H1 (cell line): ENCODE measurements at regions not wholly inside any gene's neighbourhood (a gene's known extent, or its start where the extent isn't known, plus 50 kb on each side); places are given as distances from the start of the nearest gene placed in this dataset.

ENCODE experiments used
- CTCF ChIA-PET: fragments of 300-600 bp; sonication (Branson Sonifier 250); formaldehyde crosslinking; loops from one replicate; lab custom pipeline; 2021; ENCODE audit not compliant: partially characterized antibody; lab: Charles Lee
- POLR2A ChIA-PET: fragments of 300-600 bp; sonication (Branson Sonifier 250); formaldehyde crosslinking; loops from one replicate; lab custom pipeline; 2021; ENCODE audit warnings: inconsistent platforms; ENCODE audit not compliant: partially characterized antibody; lab: Charles Lee
- DNase-seq, 2 experiments: peaks; one replicate each; pipeline versions ENCODE4 v3.0.0 to v3.0.0-alpha.2; 2010 to 2022; ENCODE audit warnings: low spot score in 2 of 2, low read depth in 1 of 2, mixed read lengths in 1 of 2
- FAIRE-seq: peaks from 2 replicates; lab custom pipeline; 2011; peaks lifted over from hg19 to GRCh38; lab: Jason Lieb, UNC
- H2AFZ ChIP-seq: 2 replicates; pipeline ENCODE4 v1.8.1; 2012; ENCODE audit warnings: low read length, inconsistent platforms
- H2AK5ac ChIP-seq: 2 replicates; pipeline ENCODE4 v1.6.1; 2013; ENCODE audit warnings: low read depth, low read length
- H2BK120ac ChIP-seq: replicated peaks from 2 replicates; pipeline ENCODE3; 2013; ENCODE audit warnings: low read depth, low read length, inconsistent platforms
- H2BK12ac ChIP-seq: 2 replicates; pipeline ENCODE4 v1.6.1; 2013; ENCODE audit warnings: low read depth, low read length
- H2BK15ac ChIP-seq: 2 replicates; pipeline ENCODE4 v1.6.1; 2013; ENCODE audit warnings: low read length
- H2BK20ac ChIP-seq: 2 replicates; pipeline ENCODE4 v1.6.1; 2013; ENCODE audit warnings: low read length
- H2BK5ac ChIP-seq: 2 replicates; pipeline ENCODE4 v1.6.1; 2013; ENCODE audit warnings: low read depth, low read length
- H3K14ac ChIP-seq: 2 replicates; pipeline ENCODE4 v1.6.1; 2013; ENCODE audit warnings: inconsistent platforms; ENCODE audit not compliant: insufficient read length
- H3K18ac ChIP-seq: 2 replicates; pipeline ENCODE4 v1.6.1; 2013; ENCODE audit warnings: low read length; ENCODE audit errors: extremely low read depth
- H3K23ac ChIP-seq: 2 replicates; pipeline ENCODE4 v1.6.1; 2013; ENCODE audit warnings: inconsistent platforms; ENCODE audit not compliant: insufficient read length
- H3K23me2 ChIP-seq: 2 replicates; pipeline ENCODE4 v1.6.1; 2013; ENCODE audit warnings: low read depth, low read length
- H3K27ac ChIP-seq: 2 replicates; pipeline ENCODE4 v1.6.1; 2011; ENCODE audit warnings: low read depth, low read length, inconsistent platforms
- H3K27me3 ChIP-seq, 4 experiments: replicated peaks in 1 of 4; 1 replicate in 1 of 4; 2 replicates in 3 of 4; pipeline versions ENCODE4 v1.6.1 to v1.8.1; 2011 to 2013; ENCODE audit warnings: low read length in 3 of 4, mild to moderate bottlenecking in 3 of 4, inconsistent platforms in 2 of 4, mixed read lengths in 2 of 4, moderate library complexity in 1 of 4; ENCODE audit not compliant: control insufficient read depth in 3 of 4, insufficient read depth in 3 of 4; ENCODE audit errors: extremely low read depth in 1 of 4
- H3K36me3 ChIP-seq, 4 experiments: 2 replicates each; pipeline versions ENCODE4 v1.6.1 to v1.8.1; 2011 to 2013; ENCODE audit warnings: mild to moderate bottlenecking in 4 of 4, low read length in 3 of 4, moderate library complexity in 2 of 4, control low read depth in 1 of 4, inconsistent platforms in 1 of 4; ENCODE audit not compliant: insufficient read depth in 4 of 4, control insufficient read depth in 2 of 4
- H3K4ac ChIP-seq: replicated peaks from 2 replicates; pipeline ENCODE3; 2013; ENCODE audit warnings: low read length, low read depth, mixed read lengths, inconsistent platforms; ENCODE audit not compliant: insufficient read length
- H3K4me1 ChIP-seq, 4 experiments: replicated peaks in 1 of 4; 1 replicate in 1 of 4; 2 replicates in 3 of 4; pipeline versions ENCODE4 v1.6.1 to v1.8.1; 2011 to 2013; ENCODE audit warnings: low read length in 3 of 4, inconsistent platforms in 2 of 4, mixed read lengths in 1 of 4; ENCODE audit not compliant: insufficient read depth in 4 of 4, control insufficient read depth in 3 of 4
- H3K4me2 ChIP-seq, 2 experiments: 2 replicates each; pipeline versions ENCODE4 v1.6.1 to v1.8.1; 2011 to 2013; ENCODE audit warnings: low read depth in 2 of 2, low read length in 2 of 2, control low read depth in 1 of 2, inconsistent platforms in 1 of 2, mild to moderate bottlenecking in 1 of 2; ENCODE audit not compliant: insufficient read depth in 1 of 2
- H3K4me3 ChIP-seq, 4 experiments: fragments of 200-600, 300-600 bp in 1 of 4; sonication (generic), shearing (Covaris generic), sonication (Bioruptor Twin) in 1 of 4; 2 replicates each; pipeline versions ENCODE4 v1.5.1 to v1.8.1; 2011 to 2016; ENCODE audit warnings: low read length in 4 of 4, low read depth in 3 of 4, control low read depth in 2 of 4, inconsistent platforms in 2 of 4, mild to moderate bottlenecking in 2 of 4, mixed read lengths in 1 of 4, moderate library complexity in 1 of 4; ENCODE audit not compliant: insufficient read depth in 2 of 4; ENCODE audit errors: extremely low read depth in 1 of 4
- H3K56ac ChIP-seq: replicated peaks from 2 replicates; pipeline ENCODE3; 2013; ENCODE audit warnings: low read depth, mild to moderate bottlenecking, mixed read lengths, low read length, inconsistent platforms; ENCODE audit not compliant: insufficient read length
- H3K79me1 ChIP-seq: 2 replicates; pipeline ENCODE4 v1.6.1; 2013; ENCODE audit warnings: low read depth, low read length, control low read depth
- H3K79me2 ChIP-seq, 2 experiments: 2 replicates each; pipeline versions ENCODE4 v1.6.1 to v1.8.1; 2012 to 2013; ENCODE audit warnings: low read length in 2 of 2, mild to moderate bottlenecking in 2 of 2, inconsistent platforms in 1 of 2; ENCODE audit not compliant: insufficient read depth in 2 of 2, control insufficient read depth in 1 of 2
- H3K9ac ChIP-seq, 4 experiments: replicated peaks in 1 of 4; 1 replicate in 1 of 4; 2 replicates in 3 of 4; pipeline versions ENCODE4 v1.6.1 to v1.8.1; 2011 to 2013; ENCODE audit warnings: low read depth in 3 of 4, low read length in 3 of 4, control low read depth in 2 of 4, mild to moderate bottlenecking in 2 of 4, moderate library complexity in 2 of 4, inconsistent platforms in 1 of 4; ENCODE audit errors: extremely low read depth in 1 of 4
- H3K9me3 ChIP-seq, 2 experiments: 2 replicates each; pipeline versions ENCODE4 v1.6.1 to v1.8.1; 2012 to 2013; ENCODE audit warnings: mild to moderate bottlenecking in 2 of 2, moderate library complexity in 2 of 2, control low read depth in 1 of 2, inconsistent platforms in 1 of 2, low read depth in 1 of 2, low read length in 1 of 2, mixed read lengths in 1 of 2; ENCODE audit not compliant: insufficient read depth in 2 of 2
- H4K20me1 ChIP-seq, 2 experiments: replicated peaks in 1 of 2; 2 replicates each; pipeline versions ENCODE3 to v1.8.1; 2011 to 2013; ENCODE audit warnings: inconsistent platforms in 2 of 2, low read length in 2 of 2, mild to moderate bottlenecking in 1 of 2; ENCODE audit not compliant: insufficient read depth in 2 of 2, control insufficient read depth in 1 of 2
- H4K5ac ChIP-seq: 2 replicates; pipeline ENCODE4 v1.6.1; 2013; ENCODE audit warnings: low read length, low read depth, mixed read lengths, inconsistent platforms; ENCODE audit not compliant: insufficient read length
- H4K8ac ChIP-seq: 2 replicates; pipeline ENCODE4 v1.8.0; 2013; ENCODE audit warnings: mild to moderate bottlenecking, moderate library complexity, low read length, inconsistent platforms; ENCODE audit not compliant: insufficient read depth; ENCODE audit errors: extremely low read depth
- H4K91ac ChIP-seq: replicated peaks from 2 replicates; pipeline ENCODE3; 2013; ENCODE audit warnings: low read length, mixed read lengths, inconsistent platforms; ENCODE audit not compliant: insufficient read length
- CHD2 ChIP-seq: IDR thresholded peaks from 2 replicates; pipeline ENCODE4 v1.6.1; 2012; ENCODE audit warnings: low read length, improper control_type of control experiment
- CTBP2 ChIP-seq: IDR thresholded peaks from 2 replicates; pipeline ENCODE4 v1.7.0; 2011; ENCODE audit warnings: borderline replicate concordance, mild to moderate bottlenecking, moderate library complexity, mixed read lengths, low read length; ENCODE audit not compliant: insufficient read depth, insufficient read length
- HDAC6 ChIP-seq: IDR thresholded peaks from one replicate; pipeline ENCODE4 v1.7.1; 2012; ENCODE audit warnings: low read depth, mild to moderate bottlenecking, inconsistent platforms, low read length, moderate library complexity
- JUN ChIP-seq: IDR thresholded peaks from 2 replicates; pipeline ENCODE4 v1.6.1; 2011; ENCODE audit warnings: low read depth, mild to moderate bottlenecking, improper control_type of control experiment, low read length
- RBBP5 ChIP-seq: IDR thresholded peaks from 2 replicates; pipeline ENCODE4 v1.7.1; 2012; ENCODE audit warnings: low read depth, mild to moderate bottlenecking, inconsistent platforms, low read length, moderate library complexity, borderline replicate concordance
- RXRA ChIP-seq: IDR thresholded peaks from 2 replicates; pipeline ENCODE4 v1.6.1; 2011; ENCODE audit warnings: low read depth, mild to moderate bottlenecking, low read length, moderate library complexity; ENCODE audit not compliant: insufficient read depth
- TEAD4 ChIP-seq: IDR thresholded peaks from 2 replicates; pipeline ENCODE4 v1.6.1; 2012; ENCODE audit warnings: low read depth, low read length, inconsistent platforms, mixed read lengths
- ZNF274 ChIP-seq: IDR thresholded peaks from 2 replicates; pipeline ENCODE4 v1.7.0; 2012; ENCODE audit warnings: low read length, borderline replicate concordance; ENCODE audit errors: extremely low read depth
- WGBS, 2 experiments: shearing (Covaris generic) in 1 of 2; methylation state at CpG; one replicate each; pipeline versions ENCODE4 v1.1.6 to v1.1.7; 2013 to 2015; ENCODE audit warnings: low lambda C conversion rate in 2 of 2, mixed read lengths in 2 of 2, inconsistent platforms in 1 of 2, low coverage in 1 of 2, missing lambda C conversion rate in 1 of 2; ENCODE audit not compliant: insufficient replicate concordance in 2 of 2, insufficient coverage in 1 of 2, insufficient read length in 1 of 2; ENCODE audit errors: extremely low coverage in 1 of 2, missing lambda C conversion rate in 1 of 2; 5-methylcytosine and 5-hydroxymethylcytosine counted together
- TF ChIP-seq, protein P1 (sequence below): IDR thresholded peaks from 2 replicates; pipeline ENCODE4 v1.6.1; 2012; ENCODE audit warnings: inconsistent platforms

DNA sequence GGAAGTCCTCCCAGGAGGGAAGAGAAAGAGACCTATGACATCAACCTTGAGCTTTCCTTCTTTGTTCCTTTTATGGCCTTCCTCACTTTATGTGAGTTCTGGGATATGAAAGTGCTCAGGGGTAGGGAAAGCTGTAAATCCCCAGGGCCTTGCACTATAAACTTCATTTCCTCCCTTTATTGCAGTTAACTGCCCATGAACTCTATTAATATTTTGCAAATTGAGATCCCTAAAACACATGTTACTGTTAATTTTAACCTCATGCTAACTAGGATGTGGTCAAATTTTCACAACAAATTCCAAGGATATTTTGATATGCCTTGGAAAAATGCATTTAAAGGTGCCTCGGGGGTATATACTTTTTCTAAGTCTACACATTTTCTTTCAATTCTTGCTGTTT lies 359.9 kb downstream of the OSR1 start:
- no peak for FAIRE-seq
- TF ChIP-seq JUN (no peak), RXRA (no peak), CTBP2 (no peak), TEAD4 (no peak), HDAC6 (no peak), ZNF274 (no peak), CHD2 (no peak), RBBP5 (no peak)
- TF ChIP-seq, protein P1, sequence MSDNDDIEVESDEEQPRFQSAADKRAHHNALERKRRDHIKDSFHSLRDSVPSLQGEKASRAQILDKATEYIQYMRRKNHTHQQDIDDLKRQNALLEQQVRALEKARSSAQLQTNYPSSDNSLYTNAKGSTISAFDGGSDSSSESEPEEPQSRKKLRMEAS: no peak
- TF ChIP-seq, all 59 proteins: peak for 0
- peaks cover 2% of the 10 kb centered on the region; the same call in 1 of the 2 replicates for H3K23me2 ChIP-seq
- DNase-seq: no peak
- no peaks in the 10 kb centered on the region for H3K27me3 ChIP-seq
- H3K14ac ChIP-seq: no peak overlapping the region
- no peak overlapping the region for H2AFZ ChIP-seq
- no peaks in the 10 kb centered on the region for H3K9me3 ChIP-seq
- H3K23ac ChIP-seq: no peak overlapping the region
- H2BK15ac ChIP-seq: no peak overlapping the region
- no peaks in the 10 kb centered on the region for H3K79me2 ChIP-seq
- 82% methylated on average over 1 of the region's 1 CpG; no CpG with 5 or more reads in 1 of the 2 experiments for WGBS, 2 experiments
- no peak overlapping the region for H3K4me2 ChIP-seq
- H2BK120ac ChIP-seq: no peak overlapping the region
- H2AK5ac ChIP-seq: no peak overlapping the region
- ChIA-PET POLR2A (no interaction called here), CTCF (no interaction called here)
- H4K20me1 ChIP-seq: no peaks in the 10 kb centered on the region
- H4K91ac ChIP-seq: no peak overlapping the region
- no peak overlapping the region for H3K4me3 ChIP-seq
- H2BK12ac ChIP-seq: no peak overlapping the region
- H4K8ac ChIP-seq: no peak overlapping the region
- H3K18ac ChIP-seq: no peak overlapping the region
- H2BK5ac ChIP-seq: no peak overlapping the region
- H3K9ac ChIP-seq: no peak overlapping the region
- no peak overlapping the region for H4K5ac ChIP-seq
- no peak overlapping the region for H3K56ac ChIP-seq
- no peaks in the 10 kb centered on the region for H3K36me3 ChIP-seq
- no peak overlapping the region for H3K4ac ChIP-seq
- H3K27ac ChIP-seq: no peak overlapping the region
- no peaks in the 10 kb centered on the region for H3K79me1 ChIP-seq
- no peak overlapping the region for H2BK20ac ChIP-seq
- no peaks in the 10 kb centered on the region for H3K4me1 ChIP-seq
